B cell (primary cell): ENCODE measurements at regions not wholly inside any gene's neighbourhood (a gene's known extent, or its start where the extent isn't known, plus 50 kb on each side); places are given as distances from the start of the nearest gene placed in this dataset. TPM values are rescaled to one million over a fixed set of nuclear protein-coding genes. Genes with fewer than 3 reads are reported as not detected.

Experiments
- ATAC-seq: fragments of 200-7000 bp; cut with Tn5 transposase; one replicate; pipeline ENCODE4 v1.10.0; 2021; ENCODE audit warnings: low read depth, mild to moderate bottlenecking, moderate number of reproducible peaks, moderate library complexity
- CTCF ChIA-PET: fragments of 350-600 bp; sonication (Branson Sonifier 250); formaldehyde crosslinking; loops from one replicate; lab custom pipeline; 2021; ENCODE audit warnings: antibody characterized with exemption, inconsistent platforms; lab: Charles Lee
- POLR2A ChIA-PET: fragments of 350-600 bp; sonication (Branson Sonifier 250); formaldehyde crosslinking; loops from one replicate; lab custom pipeline; 2021; ENCODE audit warnings: antibody characterized with exemption; lab: Charles Lee
- DNase-seq: peaks from one replicate; pipeline ENCODE4 v3.0.0; 2013
- H2AFZ ChIP-seq: 2 replicates; pipeline ENCODE4 v1.6.1; 2012; ENCODE audit warnings: mild to moderate bottlenecking, low read depth, low read length; ENCODE audit not compliant: insufficient read depth, poor library complexity, severe bottlenecking
- H3K27ac ChIP-seq, 2 donors: 1 replicate in 1 of 2; 2 replicates in 1 of 2; pipeline ENCODE4 v1.5.1; 2012 to 2013; ENCODE audit warnings: low read length in 2 of 2, mild to moderate bottlenecking in 2 of 2, moderate library complexity in 1 of 2
- H3K27me3 ChIP-seq, 4 experiments: fragments of 200-600 bp in 1 of 4; sonication (generic) in 1 of 4; replicated peaks in 1 of 4; 1 replicate in 2 of 4; 2 replicates in 2 of 4; pipeline versions ENCODE4 v1.6.1 to v1.7.0; 2013 to 2016; ENCODE audit warnings: low read length in 3 of 4, mild to moderate bottlenecking in 2 of 4, mixed read lengths in 1 of 4, moderate library complexity in 1 of 4; ENCODE audit not compliant: insufficient read depth in 4 of 4, control insufficient read depth in 3 of 4; ENCODE audit errors: control extremely low read depth in 1 of 4
- H3K36me3 ChIP-seq, 2 experiments: replicated peaks in 1 of 2; 1 replicate in 1 of 2; 2 replicates in 1 of 2; pipeline versions ENCODE4 v1.6.1 to v1.7.1; 2013; ENCODE audit warnings: low read length in 1 of 2; ENCODE audit not compliant: insufficient read depth in 2 of 2, control insufficient read depth in 1 of 2; ENCODE audit errors: control extremely low read depth in 1 of 2, extremely low read depth in 1 of 2
- H3K4me1 ChIP-seq, 2 donors: fragments of 200-600 bp in 1 of 2; sonication (generic) in 1 of 2; 1 replicate in 1 of 2; 2 replicates in 1 of 2; pipeline versions ENCODE4 v1.5.1 to v1.6.1; 2013 to 2017; ENCODE audit warnings: low read length in 2 of 2; ENCODE audit not compliant: control insufficient read depth in 2 of 2, insufficient read depth in 2 of 2
- H3K4me2 ChIP-seq: replicated peaks from 2 replicates; pipeline ENCODE3; 2012; ENCODE audit warnings: mild to moderate bottlenecking, low read depth, low read length; ENCODE audit not compliant: poor library complexity, severe bottlenecking
- H3K4me3 ChIP-seq, 5 experiments: fragments of 200-600 bp in 1 of 5; sonication (generic) in 1 of 5; 1 replicate in 3 of 5; 2 replicates in 2 of 5; pipeline versions ENCODE4 v1.5.1 to v1.7.0; 2011 to 2016; ENCODE audit warnings: low read length in 4 of 5, mild to moderate bottlenecking in 4 of 5, low read depth in 2 of 5, control low read depth in 1 of 5, moderate library complexity in 1 of 5; ENCODE audit not compliant: insufficient read depth in 1 of 5; ENCODE audit errors: control extremely low read depth in 1 of 5, extremely low read depth in 1 of 5
- H3K79me2 ChIP-seq: fragments of 200-600 bp; sonication (generic); one replicate; pipeline ENCODE4 v1.6.0; 2016; ENCODE audit warnings: low read length; ENCODE audit not compliant: control insufficient read depth, insufficient read depth
- H3K9ac ChIP-seq: fragments of 200-600 bp; sonication (generic); 2 replicates; pipeline ENCODE4 v1.6.1; 2017; ENCODE audit warnings: mild to moderate bottlenecking, low read length, moderate library complexity
- H3K9me3 ChIP-seq, 3 donors: one replicate each; pipeline versions ENCODE4 v1.6.1 to v1.7.1; 2013; ENCODE audit warnings: low read length in 2 of 3; ENCODE audit not compliant: control insufficient read depth in 2 of 3, insufficient read depth in 1 of 3; ENCODE audit errors: control extremely low read depth in 1 of 3
- H4K20me1 ChIP-seq: 2 replicates; pipeline ENCODE4 v1.6.0; 2012; ENCODE audit warnings: mild to moderate bottlenecking, low read length; ENCODE audit not compliant: insufficient read depth, control insufficient read depth, poor library complexity, severe bottlenecking
- H3K27ac Mint-ChIP-seq: one replicate; pipeline ENCODE4 v1.8.0; 2021; ENCODE audit warnings: mixed read lengths
- H3K27me3 Mint-ChIP-seq: one replicate; pipeline ENCODE4 v1.8.0; 2021; ENCODE audit warnings: mixed read lengths
- H3K4me1 Mint-ChIP-seq: one replicate; pipeline ENCODE4 v1.8.0; 2021; ENCODE audit warnings: mixed read lengths
- H3K4me3 Mint-ChIP-seq: one replicate; pipeline ENCODE4 v1.8.0; 2021; ENCODE audit warnings: mixed read lengths
- H3K9me3 Mint-ChIP-seq: one replicate; pipeline ENCODE4 v1.8.0; 2022; ENCODE audit warnings: mixed read lengths; ENCODE audit not compliant: insufficient read depth
- EZH2 ChIP-seq: IDR thresholded peaks from 2 replicates; pipeline ENCODE4 v1.6.1; 2012; ENCODE audit warnings: borderline replicate concordance, low read depth, mild to moderate bottlenecking, moderate library complexity, low read length; ENCODE audit not compliant: insufficient read depth, poor library complexity, severe bottlenecking
- WGBS: methylation state at CpG from one replicate; pipeline ENCODE4 v1.1.5; 2013; ENCODE audit warnings: missing lambda C conversion rate; ENCODE audit not compliant: insufficient coverage; 5-methylcytosine and 5-hydroxymethylcytosine counted together
- intact Hi-C: fragments of 100-400 bp; cut with micrococcal nuclease; formaldehyde crosslinking; loops from one replicate; pipeline ENCODE4 v1.10.0; 2022
- small RNA-seq: library from RNA; depleted of rRNA; stranded (forward); fragments of <200 nt; gene quantifications from one replicate; pipeline ENCODE3, GENCODE V24; 2012; ENCODE audit warnings: low replicate concordance, low read depth; ENCODE audit not compliant: insufficient read length
- TF ChIP-seq, protein P1 (sequence below): fragments of 200-600 bp; IDR thresholded peaks from one replicate; pipeline ENCODE4 v1.8.0; 2022; ENCODE audit warnings: antibody characterized with exemption, mild to moderate bottlenecking

DNA sequence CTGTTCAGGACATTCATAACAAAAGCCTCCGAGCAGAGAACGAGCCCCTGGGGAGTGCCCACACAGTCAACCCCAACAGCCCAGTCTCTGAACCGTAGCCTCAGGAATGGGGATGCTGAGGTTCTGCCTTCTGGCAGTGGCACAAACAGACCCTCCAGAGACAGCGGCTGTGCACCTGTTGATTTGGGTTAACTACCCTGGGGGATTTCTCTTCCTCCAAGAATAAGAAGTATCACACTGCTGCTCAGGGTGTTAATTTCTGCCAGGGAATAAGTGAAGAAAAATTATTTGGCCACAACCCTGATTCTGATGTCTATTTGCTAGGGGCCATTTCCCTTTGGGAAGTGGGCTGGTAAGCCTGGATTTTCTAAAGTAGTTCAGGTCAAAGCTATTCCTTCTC is 51.0 kb upstream of the PIRT start:
- Histone ChIP-seq H4K20me1 (no peaks in the 10 kb centered on the region), H2AFZ (no peak overlapping the region), H3K36me3 (no peaks in the 10 kb centered on the region), H3K4me3 (no peak overlapping the region), H3K79me2 (no peaks in the 10 kb centered on the region), H3K27ac (no peak overlapping the region), H3K27me3 (peaks cover 0 to 3% (median 0%) of the 10 kb centered on the region in 4 experiments), H3K4me2 (no peak overlapping the region), H3K9me3 (no peaks in the 10 kb centered on the region), H3K9ac (no peak overlapping the region), H3K4me1 (no peaks in the 10 kb centered on the region)
- ChIA-PET CTCF (interaction anchor here (1.2 kb wide), 1 partner anchor 13 kb away, joined by 3 read pairs; no protein-coding TSS in a partner anchor), POLR2A (no interaction called here)
- intact Hi-C loops: no loop called here
- no CpG with 5 or more reads among the region's 4 CpGs for WGBS
- no peak for ATAC-seq
- Mint-ChIP-seq H3K27me3 (peaks cover 14% of the 10 kb centered on the region), H3K9me3 (peaks cover 8% of the 10 kb centered on the region), H3K27ac (no peak overlapping the region), H3K4me1 (no peaks in the 10 kb centered on the region), H3K4me3 (no peak overlapping the region)
- TF ChIP-seq EZH2: no peak
- TF ChIP-seq, protein P1, sequence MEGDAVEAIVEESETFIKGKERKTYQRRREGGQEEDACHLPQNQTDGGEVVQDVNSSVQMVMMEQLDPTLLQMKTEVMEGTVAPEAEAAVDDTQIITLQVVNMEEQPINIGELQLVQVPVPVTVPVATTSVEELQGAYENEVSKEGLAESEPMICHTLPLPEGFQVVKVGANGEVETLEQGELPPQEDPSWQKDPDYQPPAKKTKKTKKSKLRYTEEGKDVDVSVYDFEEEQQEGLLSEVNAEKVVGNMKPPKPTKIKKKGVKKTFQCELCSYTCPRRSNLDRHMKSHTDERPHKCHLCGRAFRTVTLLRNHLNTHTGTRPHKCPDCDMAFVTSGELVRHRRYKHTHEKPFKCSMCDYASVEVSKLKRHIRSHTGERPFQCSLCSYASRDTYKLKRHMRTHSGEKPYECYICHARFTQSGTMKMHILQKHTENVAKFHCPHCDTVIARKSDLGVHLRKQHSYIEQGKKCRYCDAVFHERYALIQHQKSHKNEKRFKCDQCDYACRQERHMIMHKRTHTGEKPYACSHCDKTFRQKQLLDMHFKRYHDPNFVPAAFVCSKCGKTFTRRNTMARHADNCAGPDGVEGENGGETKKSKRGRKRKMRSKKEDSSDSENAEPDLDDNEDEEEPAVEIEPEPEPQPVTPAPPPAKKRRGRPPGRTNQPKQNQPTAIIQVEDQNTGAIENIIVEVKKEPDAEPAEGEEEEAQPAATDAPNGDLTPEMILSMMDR: no peak
- no peak for DNase-seq

Small RNA genes lying in the stretch of these regions (small RNA-seq; reads per million reads assigned to genes)
- not detected for gene RN7SL601P
